Upper lobe of left lung (tissue), 6 donors: ENCODE measurements at regions not wholly inside any gene's neighbourhood (a gene's known extent, or its start where the extent isn't known, plus 50 kb on each side); places are given as distances from the start of the nearest gene placed in this dataset.

Experiments
- ATAC-seq, 2 donors: fragments of 200-7000 bp; cut with Tn5 transposase; one replicate each; pipeline ENCODE4 v1.9.1; 2022; ENCODE audit warnings: mild to moderate bottlenecking in 2 of 2, moderate library complexity in 2 of 2; ENCODE audit not compliant: low FRiP score in 2 of 2
- DNase-seq, 2 donors: peaks; one replicate each; pipeline ENCODE4 v3.0.0-alpha.2; 2019 to 2020
- H3K27ac ChIP-seq, 4 donors: fragments of 200-600 bp; sonication (generic); one replicate each; pipeline ENCODE4 v1.5.1; 2016 to 2019
- H3K27me3 ChIP-seq, 4 donors: fragments of 200-600 bp; sonication (generic); one replicate each; pipeline ENCODE4 v1.5.1; 2017 to 2019
- H3K36me3 ChIP-seq, 4 donors: fragments of 200-600 bp; sonication (generic); one replicate each; pipeline ENCODE4 v1.5.1; 2016 to 2019
- H3K4me1 ChIP-seq, 4 donors: fragments of 200-600 bp; sonication (generic); one replicate each; pipeline ENCODE4 v1.5.1; 2018 to 2019
- H3K4me3 ChIP-seq, 4 donors: fragments of 200-600 bp; sonication (generic); one replicate each; pipeline ENCODE4 v1.5.1; 2017 to 2019; ENCODE audit warnings: mild to moderate bottlenecking in 2 of 4, moderate library complexity in 1 of 4
- H3K9me3 ChIP-seq, 4 donors: fragments of 200-600 bp; sonication (generic); one replicate each; pipeline ENCODE4 v1.5.1; 2018 to 2019
- CTCF ChIP-seq, 6 experiments: fragments of 450-650 bp in 4 of 6; fragments of 200-600 bp in 2 of 6; sonication (generic) in 2 of 6; IDR thresholded peaks; one replicate each; pipeline ENCODE4 v1.5.1; 2016 to 2019; ENCODE audit warnings: antibody characterized with exemption in 6 of 6
- EP300 ChIP-seq, 4 donors: sonication (generic); formaldehyde crosslinking; IDR thresholded peaks; one replicate each; pipeline ENCODE4 v1.5.1; 2017; ENCODE audit warnings: antibody characterized with exemption in 4 of 4, control low read depth in 2 of 4
- POLR2A ChIP-seq, 4 donors: fragments of 450-650 bp; IDR thresholded peaks; one replicate each; pipeline ENCODE4 v1.5.1; 2016 to 2017; ENCODE audit warnings: antibody characterized with exemption in 4 of 4, mild to moderate bottlenecking in 2 of 4
- POLR2AphosphoS5 ChIP-seq, 2 donors: sonication (generic); formaldehyde crosslinking; IDR thresholded peaks; one replicate each; pipeline ENCODE4 v1.5.1; 2017; ENCODE audit warnings: antibody characterized with exemption in 2 of 2
- WGBS, 2 donors: methylation state at CpG; one replicate each; pipeline ENCODE4 v1.1.5; 2017 to 2018; 5-methylcytosine and 5-hydroxymethylcytosine counted together
- donor health status: DM: no; HTN: no; CAD: no; lungs with moderate emphysema.
- donor health status: DM: no; HTN: yes; CAD: no; lungs with severe emphysema.

- Histone ChIP-seq H3K4me1 (peaks cover 22 to 43% (median 27%) of the 10 kb centered on the region in 4 donors), H3K4me3 (no peak overlapping the region), H3K36me3 (no peaks in the 10 kb centered on the region), H3K9me3 (no peaks in the 10 kb centered on the region), H3K27me3 (no peaks in the 10 kb centered on the region), H3K27ac (no peak overlapping the region)
- DNase-seq (no peak), ATAC-seq (no peak)
- TF ChIP-seq POLR2AphosphoS5 (IDR thresholded peaks at IDR 0.05) = no peak
- TF ChIP-seq POLR2A (IDR thresholded peaks at IDR 0.05) = no peak
- no peak for TF ChIP-seq CTCF (IDR thresholded peaks at IDR 0.05)
- no peak for TF ChIP-seq EP300 (IDR thresholded peaks at IDR 0.05)
- 74 to 83% methylated on average over 4 to 7 of the region's 7 CpGs for WGBS, 2 donors
These were observed 72.8 kb downstream of the RPUSD4 start for GRCh38 chr11:126138636-126139035.

- Histone ChIP-seq H3K9me3 (no peaks in the 10 kb centered on the region), H3K36me3 (no peaks in the 10 kb centered on the region), H3K27ac (peak overlapping the region in 1 of 4 donors; percentile 19), H3K4me3 (no peak overlapping the region), H3K27me3 (no peaks in the 10 kb centered on the region), H3K4me1 (peaks cover 22 to 47% (median 31%) of the 10 kb centered on the region in 4 donors)
- TF ChIP-seq EP300 (IDR thresholded peaks at IDR 0.05) (no peak), CTCF (IDR thresholded peaks at IDR 0.05) (no peak), POLR2AphosphoS5 (IDR thresholded peaks at IDR 0.05) (no peak), POLR2A (IDR thresholded peaks at IDR 0.05) (no peak)
- DNase-seq (no peak), ATAC-seq (no peak)
- WGBS, 2 donors = 67 to 78% methylated on average over 2 to 3 of the region's 3 CpGs
These were observed 74.3 kb downstream of the RPUSD4 start for GRCh38 chr11:126137136-126137535.

- Histone ChIP-seq H3K4me3 (no peak overlapping the region), H3K27me3 (no peaks in the 10 kb centered on the region), H3K27ac (peak overlapping the region; percentile 8 to 48 (median 23)), H3K36me3 (no peaks in the 10 kb centered on the region), H3K4me1 (peaks cover 20 to 53% (median 34%) of the 10 kb centered on the region in 4 donors), H3K9me3 (no peaks in the 10 kb centered on the region)
- no peak for TF ChIP-seq CTCF (IDR thresholded peaks at IDR 0.05)
- TF ChIP-seq POLR2AphosphoS5 (IDR thresholded peaks at IDR 0.05) = peak in 1 of 2 donors; percentile 49
- no peak for TF ChIP-seq EP300 (IDR thresholded peaks at IDR 0.05)
- peak in 1 of 2 donors; percentile 55 for DNase-seq
- peak in 1 of 2 donors; percentile 52 for ATAC-seq
- 52 to 72% methylated on average over 10 of the region's 10 CpGs for WGBS, 2 donors
These were observed 73.8 kb upstream of the CDON start for GRCh38 chr11:126136507-126136906.

- Histone ChIP-seq H3K9me3 (no peaks in the 10 kb centered on the region), H3K4me3 (no peak overlapping the region), H3K4me1 (peaks cover 10 to 46% (median 24%) of the 10 kb centered on the region in 4 donors), H3K27ac (peak overlapping the region in 1 of 4 donors; percentile 48), H3K36me3 (no peaks in the 10 kb centered on the region), H3K27me3 (no peaks in the 10 kb centered on the region)
- no peak for TF ChIP-seq POLR2AphosphoS5 (IDR thresholded peaks at IDR 0.05)
- TF ChIP-seq POLR2A (IDR thresholded peaks at IDR 0.05) = no peak
- no peak for TF ChIP-seq EP300 (IDR thresholded peaks at IDR 0.05)
- TF ChIP-seq CTCF (IDR thresholded peaks at IDR 0.05) = no peak
- DNase-seq = no peak
- WGBS, 2 donors = 51 to 59% methylated on average over 20 of the region's 20 CpGs
- ATAC-seq = no peak
These were observed 72.8 kb upstream of the CDON start for GRCh38 chr11:126135235-126136176.
